ENCODE measurements at regions not wholly inside any gene's neighbourhood (a gene's known extent, or its start where the extent isn't known, plus 50 kb on each side); places are given as distances from the start of the nearest gene placed in this dataset.

DNA sequence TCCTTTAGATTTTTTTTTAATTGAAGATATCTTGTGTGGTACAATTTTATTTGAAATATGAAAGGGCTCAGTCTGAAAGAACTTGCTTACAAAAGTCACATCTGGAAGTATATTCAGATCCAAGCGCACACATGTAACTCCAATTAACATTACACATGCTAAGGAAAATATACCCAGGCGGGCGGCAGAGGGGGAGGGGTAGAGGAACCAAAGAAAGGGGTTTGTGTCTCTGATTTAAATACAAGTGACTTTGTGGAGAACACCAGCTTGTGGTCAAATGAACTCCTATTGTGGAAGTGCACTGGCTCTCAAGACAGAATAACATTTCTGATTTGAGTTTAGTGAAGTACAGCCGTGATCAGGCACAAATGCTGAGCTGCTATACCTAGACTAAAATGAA, 280.2 kb upstream of the SOX11 start:
- Histone ChIP-seq H3K36me3 (ENCODE audit: low read length) (no peaks in the 10 kb centered on the region), H2AFZ (ENCODE audit: low read depth, low read length, severe bottlenecking) (no peak overlapping the region), H3K4me3 (ENCODE audit: insufficient read depth, low read length, poor library complexity, severe bottlenecking) (no peak overlapping the region), H3K27me3 (ENCODE audit: low read length) (no peaks in the 10 kb centered on the region), H3K9ac (ENCODE audit: low read length) (no peak overlapping the region), H3K4me2 (ENCODE audit: low read depth, low read length, poor library complexity, severe bottlenecking) (no peak overlapping the region), H3K79me2 (ENCODE audit: insufficient read depth, low read length) (no peaks in the 10 kb centered on the region), H3K9me2 (replicated peaks; ENCODE audit: insufficient read depth, low read length) (no peaks in the 10 kb centered on the region), H3F3A (ENCODE audit: insufficient read depth) (no peaks in the 10 kb centered on the region), H3K27ac (ENCODE audit: low read depth, low read length) (no peak overlapping the region), H3K9me3 (ENCODE audit: insufficient read depth, low read length) (no peaks in the 10 kb centered on the region), H4K20me1 (ENCODE audit: low read depth, low read length) (no peaks in the 10 kb centered on the region)
- TF ChIP-seq, protein P1, sequence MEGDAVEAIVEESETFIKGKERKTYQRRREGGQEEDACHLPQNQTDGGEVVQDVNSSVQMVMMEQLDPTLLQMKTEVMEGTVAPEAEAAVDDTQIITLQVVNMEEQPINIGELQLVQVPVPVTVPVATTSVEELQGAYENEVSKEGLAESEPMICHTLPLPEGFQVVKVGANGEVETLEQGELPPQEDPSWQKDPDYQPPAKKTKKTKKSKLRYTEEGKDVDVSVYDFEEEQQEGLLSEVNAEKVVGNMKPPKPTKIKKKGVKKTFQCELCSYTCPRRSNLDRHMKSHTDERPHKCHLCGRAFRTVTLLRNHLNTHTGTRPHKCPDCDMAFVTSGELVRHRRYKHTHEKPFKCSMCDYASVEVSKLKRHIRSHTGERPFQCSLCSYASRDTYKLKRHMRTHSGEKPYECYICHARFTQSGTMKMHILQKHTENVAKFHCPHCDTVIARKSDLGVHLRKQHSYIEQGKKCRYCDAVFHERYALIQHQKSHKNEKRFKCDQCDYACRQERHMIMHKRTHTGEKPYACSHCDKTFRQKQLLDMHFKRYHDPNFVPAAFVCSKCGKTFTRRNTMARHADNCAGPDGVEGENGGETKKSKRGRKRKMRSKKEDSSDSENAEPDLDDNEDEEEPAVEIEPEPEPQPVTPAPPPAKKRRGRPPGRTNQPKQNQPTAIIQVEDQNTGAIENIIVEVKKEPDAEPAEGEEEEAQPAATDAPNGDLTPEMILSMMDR (IDR thresholded peaks at IDR 0.05; ENCODE audit: insufficient read depth, low read length, poor library complexity, severe bottlenecking), result no peak
- TF ChIP-seq EZH2phosphoT487 (conservative IDR thresholded peaks at IDR 0.05; ENCODE audit: low read length), result no peak

DNA sequence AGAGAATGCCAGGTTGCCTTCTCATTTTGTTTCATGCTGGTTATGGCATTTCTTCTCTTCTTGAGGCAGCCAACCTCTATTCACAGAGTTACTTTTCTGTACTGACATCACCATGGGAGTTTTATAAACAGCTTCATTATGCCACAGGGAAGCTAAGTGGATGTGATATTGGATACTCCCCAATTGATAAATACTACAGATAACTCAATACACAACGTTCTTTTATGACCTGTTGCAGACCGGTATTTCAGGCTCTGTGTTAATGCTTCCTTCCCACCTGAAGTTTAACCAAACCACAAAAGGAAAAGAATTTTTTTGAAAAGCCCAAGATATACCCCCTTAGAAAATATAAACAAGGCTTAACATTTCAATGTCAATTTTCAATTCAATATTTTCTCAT, 258.3 kb upstream of the SOX11 start:
- H3K9me2 ChIP-seq (replicated peaks; ENCODE audit: insufficient read depth, low read length), result 0 out of 2 replicates have a peak, but pooled peaks cover 4% of the 10 kb centered on the region
- H3K36me3 ChIP-seq (ENCODE audit: low read length), result no peaks in the 10 kb centered on the region
- no peaks in the 10 kb centered on the region for H3K79me2 ChIP-seq (ENCODE audit: insufficient read depth, low read length)
- no peak for TF ChIP-seq EZH2phosphoT487 (conservative IDR thresholded peaks at IDR 0.05; ENCODE audit: low read length)
- TF ChIP-seq, protein P1 (IDR thresholded peaks at IDR 0.05; ENCODE audit: insufficient read depth, low read length, poor library complexity, severe bottlenecking), result no peak
- H3K4me3 ChIP-seq (ENCODE audit: insufficient read depth, low read length, poor library complexity, severe bottlenecking), result no peak overlapping the region
- no peak overlapping the region for H3K4me2 ChIP-seq (ENCODE audit: low read depth, low read length, poor library complexity, severe bottlenecking)
- H4K20me1 ChIP-seq (ENCODE audit: low read depth, low read length), result no peaks in the 10 kb centered on the region
- H3K27ac ChIP-seq (ENCODE audit: low read depth, low read length), result no peak overlapping the region
- no peaks in the 10 kb centered on the region for H3F3A ChIP-seq (ENCODE audit: insufficient read depth)
- no peaks in the 10 kb centered on the region for H3K27me3 ChIP-seq (ENCODE audit: low read length)
- H2AFZ ChIP-seq (ENCODE audit: low read depth, low read length, severe bottlenecking), result no peak overlapping the region
- H3K9me3 ChIP-seq (ENCODE audit: insufficient read depth, low read length), result no peaks in the 10 kb centered on the region
- H3K9ac ChIP-seq (ENCODE audit: low read length), result no peak overlapping the region

DNA sequence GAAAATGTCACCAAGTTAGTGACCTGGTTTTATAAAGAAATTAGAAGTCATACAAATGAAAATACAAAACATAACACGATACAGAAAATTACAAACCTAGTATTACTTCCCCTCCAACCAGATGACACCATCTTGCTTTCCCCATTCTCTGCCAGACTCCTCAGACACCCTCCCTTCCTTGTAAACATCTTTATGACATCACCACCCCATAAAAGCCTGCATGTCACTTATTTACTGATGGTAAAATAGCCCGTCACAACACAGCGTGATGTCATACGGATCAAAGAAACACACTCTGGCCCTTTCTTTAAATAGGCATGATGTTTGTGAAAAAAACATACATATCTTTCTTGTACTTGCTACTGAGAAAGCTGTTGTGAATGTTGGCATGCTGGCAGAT, 254.8 kb upstream of the SOX11 start:
- Histone ChIP-seq H3K9me2 (replicated peaks; ENCODE audit: insufficient read depth, low read length) (no peaks in the 10 kb centered on the region), H3K4me3 (ENCODE audit: insufficient read depth, low read length, poor library complexity, severe bottlenecking) (no peak overlapping the region), H3K27ac (ENCODE audit: low read depth, low read length) (no peak overlapping the region), H4K20me1 (ENCODE audit: low read depth, low read length) (no peaks in the 10 kb centered on the region), H3K27me3 (ENCODE audit: low read length) (no peaks in the 10 kb centered on the region), H3K4me2 (ENCODE audit: low read depth, low read length, poor library complexity, severe bottlenecking) (no peak overlapping the region), H3K9me3 (ENCODE audit: insufficient read depth, low read length) (no peaks in the 10 kb centered on the region), H2AFZ (ENCODE audit: low read depth, low read length, severe bottlenecking) (no peak overlapping the region), H3K36me3 (ENCODE audit: low read length) (no peaks in the 10 kb centered on the region), H3F3A (ENCODE audit: insufficient read depth) (no peaks in the 10 kb centered on the region), H3K9ac (ENCODE audit: low read length) (no peak overlapping the region), H3K79me2 (ENCODE audit: insufficient read depth, low read length) (no peaks in the 10 kb centered on the region)
- TF ChIP-seq, protein P1 (IDR thresholded peaks at IDR 0.05; ENCODE audit: insufficient read depth, low read length, poor library complexity, severe bottlenecking), result no peak
- TF ChIP-seq EZH2phosphoT487 (conservative IDR thresholded peaks at IDR 0.05; ENCODE audit: low read length), result no peak
